Stimulated activated CD8-positive, alpha-beta memory T cell treated with anti-CD3 and anti-CD28 coated beads, Interleukin-12 subunit alpha, Interleukin-12 subunit beta, amount 100 ng/mL, for 4 hours (primary cell): ENCODE measurements at regions not wholly inside any gene's neighbourhood (a gene's known extent, or its start where the extent isn't known, plus 50 kb on each side); places are given as distances from the start of the nearest gene placed in this dataset.

Experiments
- DNase-seq: peaks from one replicate; pipeline ENCODE4 v3.0.0-alpha.2; 2020; ENCODE audit warnings: low read depth

- DNase-seq: no peak
These were observed 447.3 kb downstream of the RAB28 start for GRCh38 chr4:13036841-13037240.

DNA sequence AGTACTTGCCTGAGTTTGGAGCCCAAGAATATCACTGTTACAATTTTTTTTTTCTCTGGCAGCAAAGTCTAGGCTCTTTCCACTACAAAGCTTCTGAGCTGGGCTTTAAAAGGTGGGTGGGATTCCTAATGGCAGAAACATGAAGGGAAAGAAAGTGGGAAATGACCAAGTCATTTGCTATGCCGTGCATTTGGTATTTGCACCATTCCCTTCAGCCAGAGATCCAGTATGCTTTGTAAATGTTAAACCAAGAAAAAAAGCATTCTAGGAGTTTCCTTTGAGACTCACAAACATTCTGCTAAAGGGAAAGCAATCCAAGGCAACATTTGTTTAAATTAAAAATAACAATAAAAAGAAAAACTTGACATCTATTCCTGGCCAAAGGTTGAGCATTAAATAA lies 451.2 kb downstream of the RAB28 start:
- DNase-seq: no peak

GRCh38 chr4:13024147-13025105 lies 459.7 kb downstream of the RAB28 start:
- no peak for DNase-seq

DNA sequence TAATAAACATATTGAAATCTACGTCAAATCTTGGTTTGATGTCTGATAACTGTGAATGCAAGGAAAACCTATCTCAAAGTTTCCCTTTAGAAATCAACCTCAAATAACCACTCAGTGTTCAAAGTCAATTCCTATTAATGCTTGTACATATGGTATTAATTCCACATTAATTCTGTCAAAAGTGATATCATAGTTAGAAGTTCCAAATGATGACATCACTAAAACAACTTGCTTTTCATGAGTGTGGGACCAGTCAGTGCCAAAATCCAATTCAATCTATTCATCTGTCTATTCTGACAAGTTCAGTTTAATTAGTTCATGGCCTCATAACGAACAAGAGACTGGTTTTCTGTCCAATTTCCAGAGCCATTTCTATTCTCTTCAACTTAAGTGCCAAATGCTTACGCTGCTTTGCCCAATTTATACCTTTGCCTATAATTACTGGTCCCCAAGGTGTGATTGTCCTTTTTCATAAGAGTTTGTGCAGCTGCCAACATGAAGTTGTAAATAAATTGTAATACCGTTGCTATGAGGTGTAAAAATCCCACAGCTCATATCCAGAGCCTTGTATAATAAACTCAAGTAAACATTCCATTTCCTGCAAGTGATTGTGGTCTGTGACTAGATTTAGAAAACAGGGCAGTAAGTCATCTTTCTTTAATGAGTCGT lies 476.2 kb downstream of the RAB28 start:
- DNase-seq: no peak

GRCh38 chr4:12993923-12994322 lies 490.2 kb downstream of the RAB28 start:
- DNase-seq: no peak

DNA sequence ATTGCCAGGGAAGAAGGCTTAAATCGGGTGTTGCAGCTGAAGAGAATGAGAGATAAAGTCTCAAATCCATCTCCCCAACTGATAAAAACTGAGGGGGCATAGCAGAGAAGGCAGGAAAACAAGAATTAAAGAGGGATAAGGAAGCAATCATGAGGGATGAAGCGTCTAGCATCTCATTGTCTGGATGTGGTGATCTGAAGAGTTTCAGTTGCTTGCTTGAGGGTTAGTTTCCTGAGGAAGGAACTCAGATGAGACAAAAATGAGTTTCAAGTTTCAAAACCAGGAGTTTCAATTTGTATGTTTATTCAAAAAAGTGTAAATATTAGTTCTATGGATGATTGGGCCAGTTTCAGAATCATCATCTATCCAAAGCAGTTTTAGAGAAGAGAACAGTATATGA lies 496.9 kb downstream of the RAB28 start:
- DNase-seq: no peak

DNA sequence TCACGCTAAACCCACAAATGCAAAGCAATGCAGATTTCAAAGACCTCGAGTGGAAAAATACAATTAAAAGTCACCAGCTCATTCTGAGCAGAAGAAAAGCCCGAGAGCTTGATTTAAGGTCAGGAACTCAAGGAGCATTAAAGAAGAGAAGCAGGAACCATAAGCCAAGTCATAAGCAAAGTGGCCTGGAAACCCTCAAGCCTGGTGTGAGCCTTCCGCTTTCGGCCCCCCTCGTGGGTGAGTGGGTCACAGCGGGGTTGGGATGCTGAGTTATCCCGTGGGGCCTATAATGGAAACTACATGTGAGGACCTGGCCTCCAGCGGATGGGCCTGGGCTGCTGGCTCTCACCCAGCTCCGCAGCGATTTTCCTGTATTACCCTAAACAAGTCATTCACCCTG lies 504.3 kb downstream of the RAB28 start:
- no peak for DNase-seq

- DNase-seq: no peak
These were observed 505.8 kb downstream of the RAB28 start for GRCh38 chr4:12978310-12978709.

- no peak for DNase-seq
These were observed 508.6 kb downstream of the RAB28 start for GRCh38 chr4:12975511-12975910.

- no peak for DNase-seq
These were observed 510.6 kb downstream of the RAB28 start for GRCh38 chr4:12973522-12973921.

DNA sequence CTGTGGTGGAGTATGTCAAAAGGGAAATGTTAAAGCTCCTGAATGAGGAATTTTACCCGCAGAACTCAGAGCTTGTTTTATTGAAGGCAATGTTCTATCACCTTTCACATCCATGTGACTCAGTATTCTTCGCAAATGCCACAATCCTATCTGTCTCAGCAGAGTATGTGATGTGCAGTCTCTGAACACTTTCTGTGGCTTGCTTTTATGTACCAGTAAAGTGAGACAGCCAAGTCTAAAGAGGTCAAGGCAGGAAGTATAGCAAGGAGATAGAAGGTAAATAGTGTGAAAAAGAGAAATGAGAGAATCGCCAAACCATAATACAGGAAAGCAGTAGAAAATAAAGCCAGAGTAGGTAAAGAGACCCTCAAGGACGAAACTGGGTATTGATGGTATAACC lies 515.8 kb downstream of the RAB28 start:
- DNase-seq: no peak

- no peak for DNase-seq
These were observed 517.4 kb downstream of the RAB28 start for GRCh38 chr4:12966726-12967125.

- DNase-seq: no peak
These were observed 518.8 kb downstream of the RAB28 start for GRCh38 chr4:12965334-12965733.

GRCh38 chr4:12963912-12964311 lies 520.2 kb downstream of the RAB28 start:
- DNase-seq: no peak

GRCh38 chr4:12963291-12963690 lies 520.8 kb downstream of the RAB28 start:
- DNase-seq: no peak

DNA sequence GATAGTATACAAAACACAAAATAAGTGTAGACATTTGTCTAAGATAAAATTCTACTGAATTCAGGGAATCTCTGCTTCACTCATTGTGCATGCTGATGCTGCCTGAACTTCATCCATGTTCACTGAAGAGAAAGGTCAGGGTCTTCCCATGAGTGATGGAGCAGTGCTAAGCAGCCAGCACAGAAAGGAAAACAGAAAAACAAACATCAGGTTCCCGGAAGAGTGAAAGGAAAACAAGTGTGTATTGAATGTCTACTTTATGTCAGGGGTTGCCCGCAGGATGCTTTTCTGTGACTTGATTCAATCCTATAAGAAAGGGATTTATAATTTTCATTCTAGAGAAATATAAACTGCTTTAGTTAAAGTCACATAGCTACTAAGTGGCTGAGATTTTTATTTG lies 522.4 kb downstream of the RAB28 start:
- DNase-seq: no peak

- no peak for DNase-seq
These were observed 525.7 kb downstream of the RAB28 start for GRCh38 chr4:12958436-12958835.

DNA sequence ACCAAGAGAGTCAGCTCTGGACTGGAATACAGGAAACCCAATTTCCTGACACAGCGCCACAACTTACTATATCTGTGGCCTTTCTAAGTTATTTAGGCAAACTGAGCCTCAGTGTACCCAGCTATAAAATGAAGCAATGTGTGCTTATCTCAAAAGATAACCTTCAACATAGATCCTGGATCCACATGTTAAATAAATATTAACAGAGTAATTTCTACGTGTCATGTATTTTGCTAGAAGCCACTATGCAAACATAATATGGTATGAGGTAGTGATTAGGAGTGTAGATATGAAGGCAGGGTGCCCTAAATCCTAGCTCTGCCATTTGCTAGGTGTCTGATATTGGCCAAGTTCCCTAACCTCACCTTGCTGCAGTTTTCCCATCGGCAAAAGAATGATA lies 527.0 kb downstream of the RAB28 start:
- DNase-seq: no peak

DNA sequence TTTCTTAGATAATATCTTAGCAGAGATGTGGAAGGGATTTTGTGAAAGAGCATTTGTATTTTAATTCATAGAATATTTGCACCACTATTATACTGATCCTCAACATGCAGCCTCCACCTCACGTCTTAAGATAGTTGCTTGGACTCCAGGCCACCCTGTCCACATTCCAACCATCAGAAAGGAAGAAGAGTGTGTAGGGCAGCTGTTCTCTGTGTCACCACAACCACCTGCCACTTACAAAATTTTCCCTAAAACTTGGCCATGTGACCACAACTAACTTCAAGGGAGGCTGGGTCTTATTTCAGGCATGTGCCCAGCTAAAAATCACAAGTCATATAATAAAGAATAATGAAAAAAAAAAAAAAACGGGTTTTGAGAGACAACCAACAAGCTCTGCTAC lies 528.1 kb downstream of the RAB28 start:
- DNase-seq: no peak

- no peak for DNase-seq
These were observed 534.2 kb downstream of the RAB28 start for GRCh38 chr4:12949719-12950490.

DNA sequence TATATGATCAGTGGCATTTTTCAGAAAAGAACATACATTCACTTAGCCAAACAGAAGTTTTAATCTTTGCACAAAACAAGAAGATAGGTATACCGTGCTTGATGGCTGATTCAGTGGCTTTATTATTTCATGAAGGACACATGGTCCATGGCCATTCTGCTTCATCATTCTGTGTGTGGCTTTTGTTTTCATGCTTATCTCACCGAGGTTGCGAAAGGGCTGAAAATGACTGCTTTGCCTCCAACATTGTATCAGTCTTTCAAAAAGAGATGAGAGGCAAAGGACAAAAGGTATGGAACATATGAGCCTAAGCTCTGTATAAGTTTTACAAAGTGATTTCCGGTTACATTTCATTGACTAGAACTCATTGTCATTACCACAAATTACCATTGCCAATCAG lies 541.1 kb downstream of the RAB28 start:
- DNase-seq: no peak

DNA sequence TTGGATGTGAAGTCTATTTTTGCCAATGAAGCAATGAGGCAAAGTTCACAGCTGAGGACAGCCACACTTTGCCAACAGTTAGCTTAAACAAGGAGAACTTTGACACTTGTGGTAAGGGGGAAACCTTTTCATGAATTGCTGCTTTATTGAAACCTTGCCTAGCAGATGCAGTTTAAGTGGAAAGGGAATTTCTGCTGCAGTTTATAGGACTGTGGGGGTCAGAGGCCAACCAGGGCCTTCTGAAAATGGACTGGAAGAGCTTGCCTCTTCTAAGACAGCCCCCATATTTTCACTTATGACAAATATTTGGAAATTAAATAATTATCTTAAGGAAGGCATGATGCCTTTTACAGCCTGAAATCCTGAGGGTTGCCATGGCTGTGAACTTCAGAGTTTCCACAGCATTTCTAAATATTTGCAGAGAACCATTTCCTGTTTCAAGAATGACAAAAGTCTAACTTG lies 550.3 kb downstream of the RAB28 start:
- DNase-seq: no peak
